Activated naive CD4-positive, alpha-beta T cell treated with anti-CD3 and anti-CD28 coated beads, Interleukin-2, amount 50 U/mL, for 24 hours (primary cell): ENCODE measurements at regions not wholly inside any gene's neighbourhood (a gene's known extent, or its start where the extent isn't known, plus 50 kb on each side); places are given as distances from the start of the nearest gene placed in this dataset.
"Not testable (repeated sequence)": the region's sequence is repeated elsewhere in the genome, so short reads cannot be mapped to it uniquely, and the experiment has no call there.

Experiments
- H3K27ac Mint-ChIP-seq: one replicate; pipeline ENCODE4 v1.8.0; 2021; ENCODE audit warnings: mild to moderate bottlenecking, mixed read lengths
- H3K27me3 Mint-ChIP-seq: one replicate; pipeline ENCODE4 v1.8.0; 2021; ENCODE audit warnings: mixed read lengths
- H3K36me3 Mint-ChIP-seq: one replicate; pipeline ENCODE4 v1.8.0; 2021; ENCODE audit warnings: mixed read lengths
- H3K4me1 Mint-ChIP-seq: one replicate; pipeline ENCODE4 v1.8.0; 2021; ENCODE audit warnings: mixed read lengths
- H3K4me3 Mint-ChIP-seq: one replicate; pipeline ENCODE4 v1.8.0; 2021; ENCODE audit warnings: mild to moderate bottlenecking, mixed read lengths
- H3K9me3 Mint-ChIP-seq: one replicate; pipeline ENCODE4 v1.8.0; 2021; ENCODE audit warnings: mixed read lengths

GRCh38 chr11:114790910-114791309 is 112.6 kb downstream of the NXPE2 start:
- H3K4me1 Mint-ChIP-seq: no peaks in the 10 kb centered on the region
- no peak overlapping the region for H3K4me3 Mint-ChIP-seq
- no peaks in the 10 kb centered on the region for H3K36me3 Mint-ChIP-seq
- no peak overlapping the region for H3K27ac Mint-ChIP-seq
- no peaks in the 10 kb centered on the region for H3K9me3 Mint-ChIP-seq
- H3K27me3 Mint-ChIP-seq: peaks cover 10% of the 10 kb centered on the region

- Mint-ChIP-seq H3K9me3 (no peaks in the 10 kb centered on the region), H3K27ac (no peak overlapping the region), H3K4me3 (no peak overlapping the region), H3K27me3 (peaks cover 19% of the 10 kb centered on the region), H3K36me3 (no peaks in the 10 kb centered on the region), H3K4me1 (no peaks in the 10 kb centered on the region)
Measured at GRCh38 chr11:114794048-114794684, 115.8 kb downstream of the NXPE2 start.

GRCh38 chr11:114796954-114797721 is 118.8 kb downstream of the NXPE2 start:
- Mint-ChIP-seq H3K4me1 (no peaks in the 10 kb centered on the region), H3K27ac (no peak overlapping the region), H3K36me3 (no peaks in the 10 kb centered on the region), H3K9me3 (no peaks in the 10 kb centered on the region), H3K27me3 (peaks cover 30% of the 10 kb centered on the region), H3K4me3 (no peak overlapping the region)

- Mint-ChIP-seq H3K27me3 (peaks cover 30% of the 10 kb centered on the region), H3K27ac (no peak overlapping the region), H3K4me1 (no peaks in the 10 kb centered on the region), H3K9me3 (no peaks in the 10 kb centered on the region), H3K4me3 (no peak overlapping the region), H3K36me3 (no peaks in the 10 kb centered on the region)
Measured at GRCh38 chr11:114799476-114799875, 121.1 kb downstream of the NXPE2 start.

GRCh38 chr11:114801773-114802172 is 123.4 kb downstream of the NXPE2 start:
- H3K27me3 Mint-ChIP-seq: peaks cover 21% of the 10 kb centered on the region
- H3K4me3 Mint-ChIP-seq: no peak overlapping the region
- H3K27ac Mint-ChIP-seq: no peak overlapping the region
- no peaks in the 10 kb centered on the region for H3K4me1 Mint-ChIP-seq
- no peaks in the 10 kb centered on the region for H3K36me3 Mint-ChIP-seq
- H3K9me3 Mint-ChIP-seq: no peaks in the 10 kb centered on the region

GRCh38 chr11:114802878-114803277 is 124.6 kb downstream of the NXPE2 start:
- H3K27ac Mint-ChIP-seq: no peak overlapping the region
- no peaks in the 10 kb centered on the region for H3K36me3 Mint-ChIP-seq
- H3K9me3 Mint-ChIP-seq: no peaks in the 10 kb centered on the region
- no peaks in the 10 kb centered on the region for H3K4me1 Mint-ChIP-seq
- peaks cover 19% of the 10 kb centered on the region for H3K27me3 Mint-ChIP-seq
- no peak overlapping the region for H3K4me3 Mint-ChIP-seq

GRCh38 chr11:114805431-114805830 is 127.1 kb downstream of the NXPE2 start:
- not testable (repeated sequence) for H3K27ac Mint-ChIP-seq, H3K4me3 Mint-ChIP-seq, H3K9me3 Mint-ChIP-seq, H3K36me3 Mint-ChIP-seq, H3K4me1 Mint-ChIP-seq
- H3K27me3 Mint-ChIP-seq: peaks cover 11% of the 10 kb centered on the region

- Mint-ChIP-seq H3K4me3 (no peak overlapping the region), H3K27me3 (no peaks in the 10 kb centered on the region), H3K9me3 (no peaks in the 10 kb centered on the region), H3K27ac (no peak overlapping the region), H3K4me1 (no peaks in the 10 kb centered on the region), H3K36me3 (no peaks in the 10 kb centered on the region)
Measured at GRCh38 chr11:114811971-114812370, 133.6 kb downstream of the NXPE2 start.

GRCh38 chr11:114812733-114813132 is 134.4 kb downstream of the NXPE2 start:
- H3K27me3 Mint-ChIP-seq: no peaks in the 10 kb centered on the region
- H3K36me3 Mint-ChIP-seq: no peaks in the 10 kb centered on the region
- H3K4me3 Mint-ChIP-seq: no peak overlapping the region
- H3K27ac Mint-ChIP-seq: no peak overlapping the region
- no peaks in the 10 kb centered on the region for H3K4me1 Mint-ChIP-seq
- no peaks in the 10 kb centered on the region for H3K9me3 Mint-ChIP-seq

- Mint-ChIP-seq H3K36me3 (no peaks in the 10 kb centered on the region), H3K4me1 (no peaks in the 10 kb centered on the region), H3K27me3 (no peaks in the 10 kb centered on the region), H3K4me3 (no peak overlapping the region), H3K9me3 (no peaks in the 10 kb centered on the region), H3K27ac (no peak overlapping the region)
Measured at GRCh38 chr11:114813189-114813718, 134.9 kb downstream of the NXPE2 start.

GRCh38 chr11:114815176-114815575 is 136.8 kb downstream of the NXPE2 start:
- Mint-ChIP-seq H3K36me3 (no peaks in the 10 kb centered on the region), H3K27me3 (peaks cover 2% of the 10 kb centered on the region), H3K4me1 (no peaks in the 10 kb centered on the region)

GRCh38 chr11:114815761-114816160 is 137.4 kb downstream of the NXPE2 start:
- Mint-ChIP-seq H3K36me3 (no peaks in the 10 kb centered on the region), H3K9me3 (no peaks in the 10 kb centered on the region), H3K27ac (no peak overlapping the region), H3K27me3 (peaks cover 2% of the 10 kb centered on the region), H3K4me1 (no peaks in the 10 kb centered on the region), H3K4me3 (no peak overlapping the region)

More at GRCh38 chr11:114815176-114815575, 136.8 kb downstream of the NXPE2 start:
- Mint-ChIP-seq H3K4me3 (no peak overlapping the region), H3K9me3 (no peaks in the 10 kb centered on the region), H3K27ac (no peak overlapping the region)

- Mint-ChIP-seq H3K27me3 (peaks cover 2% of the 10 kb centered on the region), H3K36me3 (no peaks in the 10 kb centered on the region), H3K27ac (no peak overlapping the region), H3K4me3 (no peak overlapping the region), H3K4me1 (no peaks in the 10 kb centered on the region), H3K9me3 (no peaks in the 10 kb centered on the region)
Measured at GRCh38 chr11:114816791-114817190, 138.5 kb downstream of the NXPE2 start.

GRCh38 chr11:114818382-114818781 is 140.1 kb downstream of the NXPE2 start:
- H3K27ac Mint-ChIP-seq: no peak overlapping the region
- H3K27me3 Mint-ChIP-seq: peaks cover 2% of the 10 kb centered on the region
- no peaks in the 10 kb centered on the region for H3K9me3 Mint-ChIP-seq
- no peak overlapping the region for H3K4me3 Mint-ChIP-seq
- H3K4me1 Mint-ChIP-seq: no peaks in the 10 kb centered on the region
- no peaks in the 10 kb centered on the region for H3K36me3 Mint-ChIP-seq

GRCh38 chr11:114819028-114819427 is 140.7 kb downstream of the NXPE2 start:
- peaks cover 2% of the 10 kb centered on the region for H3K27me3 Mint-ChIP-seq
- no peaks in the 10 kb centered on the region for H3K36me3 Mint-ChIP-seq
- no peaks in the 10 kb centered on the region for H3K4me1 Mint-ChIP-seq
- H3K9me3 Mint-ChIP-seq: no peaks in the 10 kb centered on the region
- no peak overlapping the region for H3K4me3 Mint-ChIP-seq
- no peak overlapping the region for H3K27ac Mint-ChIP-seq

- H3K27me3 Mint-ChIP-seq: peaks cover 3% of the 10 kb centered on the region
- no peak overlapping the region for H3K27ac Mint-ChIP-seq
- no peaks in the 10 kb centered on the region for H3K9me3 Mint-ChIP-seq
- no peak overlapping the region for H3K4me3 Mint-ChIP-seq
- no peaks in the 10 kb centered on the region for H3K36me3 Mint-ChIP-seq
- H3K4me1 Mint-ChIP-seq: no peaks in the 10 kb centered on the region
Measured at GRCh38 chr11:114820621-114821020, 142.3 kb downstream of the NXPE2 start.
